CD4-positive, alpha-beta memory T cell (primary cell): ENCODE measurements at regions not wholly inside any gene's neighbourhood (a gene's known extent, or its start where the extent isn't known, plus 50 kb on each side); places are given as distances from the start of the nearest gene placed in this dataset.

Source experiments
- CTCF ChIA-PET: fragments of 350-600 bp; sonication (Branson Sonifier 250); formaldehyde crosslinking; loops from one replicate; lab custom pipeline; 2021; ENCODE audit warnings: inconsistent platforms; ENCODE audit not compliant: partially characterized antibody; lab: Charles Lee
- POLR2A ChIA-PET: fragments of 350-600 bp; sonication (Branson Sonifier 250); formaldehyde crosslinking; loops from one replicate; lab custom pipeline; 2021; ENCODE audit not compliant: partially characterized antibody; lab: Charles Lee
- DNase-seq, 5 donors: peaks; one replicate each; pipeline versions ENCODE4 v3.0.0 to v3.0.0-alpha.2; 2020 to 2022; ENCODE audit warnings: mixed read lengths in 1 of 5
- H3K27ac ChIP-seq: one replicate; pipeline ENCODE4 v1.7.0; 2013; ENCODE audit warnings: low read depth, low read length
- H3K27me3 ChIP-seq: 2 replicates; pipeline ENCODE4 v1.7.0; 2013; ENCODE audit warnings: mild to moderate bottlenecking, low read length, moderate library complexity; ENCODE audit not compliant: insufficient read depth
- H3K36me3 ChIP-seq: 2 replicates; pipeline ENCODE4 v1.7.0; 2013; ENCODE audit warnings: mild to moderate bottlenecking, low read length, moderate library complexity; ENCODE audit not compliant: insufficient read depth
- H3K4me1 ChIP-seq: 2 replicates; pipeline ENCODE4 v1.7.0; 2013; ENCODE audit warnings: mild to moderate bottlenecking, low read length, moderate library complexity; ENCODE audit not compliant: insufficient read depth
- H3K4me3 ChIP-seq, 2 donors: one replicate each; pipeline ENCODE4 v1.7.0; 2013; ENCODE audit warnings: low read length in 2 of 2, mild to moderate bottlenecking in 1 of 2
- H3K9me3 ChIP-seq, 2 donors: one replicate each; pipeline ENCODE4 v1.7.0; 2013; ENCODE audit warnings: low read length in 2 of 2, control low read depth in 1 of 2; ENCODE audit not compliant: control insufficient read depth in 1 of 2
- H3K27ac Mint-ChIP-seq, 7 donors: one replicate each; pipeline ENCODE4 v1.8.0; 2020 to 2021; ENCODE audit warnings: mixed read lengths in 7 of 7, mild to moderate bottlenecking in 6 of 7, inconsistent platforms in 3 of 7, moderate library complexity in 3 of 7
- H3K27me3 Mint-ChIP-seq, 2 donors: one replicate each; pipeline ENCODE4 v1.8.0; 2020 to 2021; ENCODE audit warnings: mixed read lengths in 2 of 2
- H3K36me3 Mint-ChIP-seq, 2 donors: one replicate each; pipeline ENCODE4 v1.8.0; 2020 to 2021; ENCODE audit warnings: mixed read lengths in 2 of 2, inconsistent platforms in 1 of 2, mild to moderate bottlenecking in 1 of 2
- H3K4me1 Mint-ChIP-seq, 4 donors: one replicate each; pipeline ENCODE4 v1.8.0; 2020 to 2021; ENCODE audit warnings: mixed read lengths in 4 of 4, mild to moderate bottlenecking in 1 of 4
- H3K4me3 Mint-ChIP-seq, 8 donors: one replicate each; pipeline ENCODE4 v1.8.0; 2020 to 2021; ENCODE audit warnings: mixed read lengths in 8 of 8, mild to moderate bottlenecking in 7 of 8, moderate library complexity in 6 of 8, inconsistent platforms in 3 of 8
- H3K9me3 Mint-ChIP-seq, 8 donors: one replicate each; pipeline ENCODE4 v1.8.0; 2020 to 2021; ENCODE audit warnings: mixed read lengths in 8 of 8, mild to moderate bottlenecking in 5 of 8, inconsistent platforms in 3 of 8, moderate library complexity in 1 of 8
- intact Hi-C: fragments of 100-400 bp; cut with micrococcal nuclease; formaldehyde crosslinking; loops from one replicate; pipeline ENCODE4 v1.15.1; 2023

GRCh38 chr13:38012096-38012495 lies 142.5 kb upstream of the TRPC4 start:
- peaks cover 0 to 11% (median 2%) of the 10 kb centered on the region in 8 donors for H3K9me3 Mint-ChIP-seq
- CTCF ChIA-PET, result no interaction called here
- no peaks in the 10 kb centered on the region for H3K4me1 ChIP-seq
- no peaks in the 10 kb centered on the region for H3K36me3 ChIP-seq
- no peaks in the 10 kb centered on the region for H3K27me3 Mint-ChIP-seq
- H3K9me3 ChIP-seq, result no peaks in the 10 kb centered on the region
- H3K4me3 Mint-ChIP-seq, result no peak overlapping the region
- no peaks in the 10 kb centered on the region for H3K4me1 Mint-ChIP-seq
- no peak overlapping the region for H3K27ac ChIP-seq
- H3K36me3 Mint-ChIP-seq, result no peaks in the 10 kb centered on the region
- POLR2A ChIA-PET, result no interaction called here
- H3K27ac Mint-ChIP-seq, result no peak overlapping the region
- H3K4me3 ChIP-seq, result no peak overlapping the region
- intact Hi-C loops, result no loop called here
- no peak for DNase-seq
- H3K27me3 ChIP-seq, result no peaks in the 10 kb centered on the region

- Histone ChIP-seq H3K9me3 (no peaks in the 10 kb centered on the region), H3K4me3 (no peak overlapping the region), H3K27me3 (no peaks in the 10 kb centered on the region), H3K27ac (no peak overlapping the region), H3K36me3 (no peaks in the 10 kb centered on the region), H3K4me1 (no peaks in the 10 kb centered on the region)
- no peaks in the 10 kb centered on the region for H3K27me3 Mint-ChIP-seq
- POLR2A ChIA-PET, result no interaction called here
- H3K27ac Mint-ChIP-seq, result no peak overlapping the region
- no peak overlapping the region for H3K4me3 Mint-ChIP-seq
- no peaks in the 10 kb centered on the region for H3K36me3 Mint-ChIP-seq
- no peak for DNase-seq
- CTCF ChIA-PET, result no interaction called here
- peaks cover 0 to 7% (median 2%) of the 10 kb centered on the region in 8 donors for H3K9me3 Mint-ChIP-seq
- H3K4me1 Mint-ChIP-seq, result no peaks in the 10 kb centered on the region
- intact Hi-C loops, result no loop called here
Measured at GRCh38 chr13:38008636-38009035, 139.1 kb upstream of the TRPC4 start.

- Mint-ChIP-seq H3K27me3 (no peaks in the 10 kb centered on the region), H3K9me3 (peaks cover 0 to 7% (median 0%) of the 10 kb centered on the region in 8 donors), H3K4me3 (no peak overlapping the region), H3K4me1 (no peaks in the 10 kb centered on the region), H3K36me3 (no peaks in the 10 kb centered on the region), H3K27ac (no peak overlapping the region)
- POLR2A ChIA-PET, result no interaction called here
- Histone ChIP-seq H3K36me3 (no peaks in the 10 kb centered on the region), H3K9me3 (no peaks in the 10 kb centered on the region), H3K4me3 (no peak overlapping the region), H3K27ac (no peak overlapping the region), H3K27me3 (no peaks in the 10 kb centered on the region), H3K4me1 (no peaks in the 10 kb centered on the region)
- CTCF ChIA-PET, result no interaction called here
- DNase-seq, result no peak
- intact Hi-C loops, result no loop called here
Measured at GRCh38 chr13:38002606-38003005, 133.0 kb upstream of the TRPC4 start.

- H3K27ac Mint-ChIP-seq, result no peak overlapping the region
- intact Hi-C loops, result no loop called here
- CTCF ChIA-PET, result no interaction called here
Measured at GRCh38 chr13:37997641-37998040, 128.1 kb upstream of the TRPC4 start.

GRCh38 chr13:37995092-37995491 lies 125.5 kb upstream of the TRPC4 start:
- Mint-ChIP-seq H3K27ac (no peak overlapping the region), H3K4me3 (no peak overlapping the region), H3K36me3 (no peaks in the 10 kb centered on the region), H3K4me1 (no peaks in the 10 kb centered on the region), H3K9me3 (peaks cover 0 to 3% (median 0%) of the 10 kb centered on the region in 8 donors), H3K27me3 (no peaks in the 10 kb centered on the region)
- no peaks in the 10 kb centered on the region for H3K4me1 ChIP-seq
- ChIA-PET POLR2A (no interaction called here), CTCF (no interaction called here)
- no peaks in the 10 kb centered on the region for H3K27me3 ChIP-seq
- intact Hi-C loops, result no loop called here
- H3K36me3 ChIP-seq, result no peaks in the 10 kb centered on the region
- H3K4me3 ChIP-seq, result no peak overlapping the region
- no peak overlapping the region for H3K27ac ChIP-seq
- DNase-seq, result no peak
- no peaks in the 10 kb centered on the region for H3K9me3 ChIP-seq

More at GRCh38 chr13:37997641-37998040, 128.1 kb upstream of the TRPC4 start:
- Histone ChIP-seq H3K9me3 (no peaks in the 10 kb centered on the region), H3K27me3 (no peaks in the 10 kb centered on the region), H3K4me3 (no peak overlapping the region), H3K27ac (no peak overlapping the region), H3K36me3 (no peaks in the 10 kb centered on the region), H3K4me1 (no peaks in the 10 kb centered on the region)
- Mint-ChIP-seq H3K9me3 (peaks cover 0 to 3% (median 0%) of the 10 kb centered on the region in 8 donors), H3K27me3 (no peaks in the 10 kb centered on the region), H3K36me3 (no peaks in the 10 kb centered on the region), H3K4me1 (no peaks in the 10 kb centered on the region), H3K4me3 (no peak overlapping the region)
- POLR2A ChIA-PET, result no interaction called here
- DNase-seq, result no peak

GRCh38 chr13:37986811-37987210 lies 117.2 kb upstream of the TRPC4 start:
- H3K36me3 Mint-ChIP-seq, result no peaks in the 10 kb centered on the region
- no peak overlapping the region for H3K27ac Mint-ChIP-seq
- Histone ChIP-seq H3K27ac (no peak overlapping the region), H3K9me3 (no peaks in the 10 kb centered on the region), H3K4me3 (no peak overlapping the region), H3K27me3 (no peaks in the 10 kb centered on the region), H3K4me1 (no peaks in the 10 kb centered on the region), H3K36me3 (no peaks in the 10 kb centered on the region)
- DNase-seq, result no peak
- H3K4me3 Mint-ChIP-seq, result no peak overlapping the region
- no peaks in the 10 kb centered on the region for H3K4me1 Mint-ChIP-seq
- intact Hi-C loops, result no loop called here
- ChIA-PET CTCF (no interaction called here), POLR2A (no interaction called here)
- H3K9me3 Mint-ChIP-seq, result peaks cover 0 to 3% (median 0%) of the 10 kb centered on the region in 8 donors
- H3K27me3 Mint-ChIP-seq, result no peaks in the 10 kb centered on the region

GRCh38 chr13:37985281-37985680 lies 115.7 kb upstream of the TRPC4 start:
- Mint-ChIP-seq H3K27ac (no peak overlapping the region), H3K4me3 (no peak overlapping the region), H3K27me3 (no peaks in the 10 kb centered on the region), H3K9me3 (peaks cover 0 to 3% (median 0%) of the 10 kb centered on the region in 8 donors), H3K36me3 (no peaks in the 10 kb centered on the region), H3K4me1 (no peaks in the 10 kb centered on the region)
- H3K36me3 ChIP-seq, result no peaks in the 10 kb centered on the region
- no peaks in the 10 kb centered on the region for H3K4me1 ChIP-seq
- DNase-seq, result no peak
- POLR2A ChIA-PET, result no interaction called here
- no peaks in the 10 kb centered on the region for H3K27me3 ChIP-seq
- CTCF ChIA-PET, result no interaction called here
- intact Hi-C loops, result no loop called here
- no peak overlapping the region for H3K4me3 ChIP-seq
- H3K27ac ChIP-seq, result no peak overlapping the region
- no peaks in the 10 kb centered on the region for H3K9me3 ChIP-seq

GRCh38 chr13:37984357-37984756 lies 114.8 kb upstream of the TRPC4 start:
- no peaks in the 10 kb centered on the region for H3K4me1 ChIP-seq
- Mint-ChIP-seq H3K4me3 (no peak overlapping the region), H3K4me1 (no peaks in the 10 kb centered on the region), H3K27me3 (no peaks in the 10 kb centered on the region), H3K27ac (no peak overlapping the region), H3K9me3 (peaks cover 0 to 2% (median 0%) of the 10 kb centered on the region in 8 donors), H3K36me3 (no peaks in the 10 kb centered on the region)
- DNase-seq, result no peak
- CTCF ChIA-PET, result no interaction called here
- intact Hi-C loops, result no loop called here
- no peak overlapping the region for H3K4me3 ChIP-seq
- no peak overlapping the region for H3K27ac ChIP-seq
- POLR2A ChIA-PET, result no interaction called here
- H3K27me3 ChIP-seq, result no peaks in the 10 kb centered on the region
- no peaks in the 10 kb centered on the region for H3K36me3 ChIP-seq
- H3K9me3 ChIP-seq, result no peaks in the 10 kb centered on the region
